Stimulated activated CD4-positive, alpha-beta T cell treated with anti-CD3 and anti-CD28 coated beads, Interleukin-12 subunit alpha, Interleukin-12 subunit beta, amount 100 ng/mL, for 4 hours (primary cell): ENCODE measurements at regions not wholly inside any gene's neighbourhood (a gene's known extent, or its start where the extent isn't known, plus 50 kb on each side); places are given as distances from the start of the nearest gene placed in this dataset.

Experiments
- DNase-seq: peaks from one replicate; pipeline ENCODE4 v3.0.0-alpha.2; 2020

DNA sequence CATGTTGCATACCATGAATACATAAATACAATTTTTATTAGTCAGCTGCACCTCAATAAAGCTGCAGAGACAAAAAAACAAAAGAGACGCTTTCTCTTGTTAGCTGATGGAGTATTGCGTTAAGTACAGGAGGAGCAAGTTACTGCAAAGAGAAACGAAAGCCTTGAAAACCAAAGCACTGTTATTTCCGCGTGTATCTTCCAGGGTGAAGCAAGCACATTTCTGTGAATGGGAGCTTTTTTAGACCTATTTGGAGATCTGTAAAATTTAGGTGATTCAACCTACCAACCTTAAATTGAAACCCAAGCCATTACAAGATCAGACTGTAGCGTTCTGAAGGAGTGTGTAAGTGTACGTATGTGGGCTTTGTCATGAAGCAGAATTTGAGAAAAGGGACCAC, 390.4 kb downstream of the SOX9 start:
- DNase-seq, result no peak

DNA sequence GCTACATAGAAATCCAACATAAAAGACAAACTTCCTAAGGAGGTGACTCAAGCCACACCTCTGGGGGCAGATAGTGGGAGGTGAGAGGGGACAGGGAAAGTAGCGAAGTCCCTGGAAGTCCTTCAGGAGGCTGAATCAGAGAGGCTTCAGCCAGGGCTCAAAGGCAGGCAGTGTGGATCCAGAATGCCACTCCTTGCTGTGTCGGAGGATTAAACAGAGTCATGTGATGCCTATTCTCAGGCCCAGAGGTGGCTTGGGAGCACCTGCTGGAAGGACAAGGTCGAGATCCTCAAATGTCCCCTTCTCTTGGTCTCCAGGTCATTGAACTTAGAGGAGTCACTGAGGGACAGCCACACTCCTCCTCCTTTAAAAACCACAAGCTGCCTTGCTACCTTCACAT, 391.1 kb downstream of the SOX9 start:
- DNase-seq, result no peak

DNA sequence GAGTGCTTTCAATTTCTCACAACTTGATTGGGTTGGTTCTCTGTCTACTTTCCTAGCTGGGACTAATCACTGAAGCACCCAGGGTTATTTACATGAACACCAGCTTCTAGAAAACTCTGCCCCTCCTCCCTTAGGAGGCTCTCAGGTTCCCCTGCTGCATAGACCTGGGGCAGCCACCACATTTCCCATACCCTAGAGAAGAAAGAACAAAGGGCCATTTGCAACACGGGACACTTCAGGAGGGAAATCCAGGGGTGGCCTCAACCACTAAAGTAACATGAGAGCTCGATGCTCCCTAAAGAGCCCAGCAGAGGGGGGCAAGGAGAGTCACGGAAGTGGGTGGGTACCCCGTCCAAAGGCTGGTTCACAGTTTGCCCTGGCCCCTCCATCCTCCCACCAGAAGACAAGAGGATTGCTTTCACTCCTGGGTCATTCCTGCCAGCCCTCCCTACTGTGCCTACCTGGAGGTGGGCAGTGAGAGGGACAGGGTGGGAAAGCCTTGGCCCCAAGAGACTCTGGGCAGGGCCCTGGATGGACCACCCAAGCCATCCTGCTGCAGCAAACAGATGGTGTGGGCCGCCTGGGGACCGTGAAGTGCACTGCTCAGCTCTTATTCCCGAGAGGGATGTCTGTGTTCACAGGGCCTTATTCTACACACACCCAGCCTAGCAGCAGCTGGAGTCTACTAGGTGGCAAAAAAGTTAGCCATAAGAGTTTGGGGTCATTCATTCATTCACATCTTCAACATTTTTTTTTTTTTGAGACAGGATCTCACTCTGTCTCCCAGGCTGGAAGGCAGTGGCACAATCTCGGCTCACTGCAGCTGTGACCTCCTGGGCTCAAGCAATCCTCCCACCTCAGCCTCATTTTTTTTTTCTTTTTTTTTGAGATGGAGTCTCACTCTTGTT, 392.1 kb downstream of the SOX9 start:
- DNase-seq, result no peak

DNA sequence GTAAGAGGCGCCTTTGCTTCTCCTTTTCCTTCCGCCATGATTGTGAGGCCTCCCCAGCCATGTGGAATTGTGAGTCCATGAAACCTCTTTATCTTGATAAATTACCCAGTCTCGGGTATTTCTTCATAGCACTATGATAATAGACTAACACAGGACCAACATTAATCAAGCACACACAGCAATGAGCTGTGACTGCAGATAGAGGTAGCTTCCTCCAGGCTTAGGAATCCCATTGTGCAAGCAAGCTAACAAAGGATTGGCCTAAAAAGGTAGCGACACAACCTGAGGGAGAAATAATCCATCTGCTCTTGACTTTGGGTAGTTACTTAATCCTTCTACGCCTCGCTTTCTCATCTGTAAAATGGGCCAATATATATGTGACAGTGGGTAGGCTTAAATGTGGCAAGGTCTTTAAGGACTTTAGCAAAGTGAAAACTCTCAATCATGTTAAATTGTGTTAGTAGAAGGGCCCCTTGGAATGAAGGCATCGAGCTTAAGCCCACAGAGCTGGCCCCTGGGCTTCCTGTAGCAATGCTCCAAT, 393.6 kb downstream of the SOX9 start:
- no peak for DNase-seq

DNA sequence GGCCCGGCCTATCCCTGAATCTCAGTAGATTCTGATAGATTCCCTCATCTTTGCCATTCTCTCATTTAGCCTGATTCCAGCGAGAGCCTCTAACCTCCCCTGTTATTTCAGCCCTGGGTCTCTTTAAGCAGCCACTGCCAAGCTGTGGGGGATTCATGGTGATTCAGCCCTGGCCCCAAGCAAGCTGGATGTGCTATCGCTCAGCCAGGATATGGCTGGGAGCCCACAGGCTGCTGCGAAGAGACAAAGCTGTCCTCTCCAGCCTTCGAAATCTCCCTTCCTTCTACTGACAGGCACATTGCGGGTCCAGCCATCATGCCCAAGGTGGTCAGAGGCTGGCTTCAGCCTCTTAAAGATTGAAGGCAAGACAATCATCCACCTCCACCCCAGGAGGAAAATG, 394.1 kb downstream of the SOX9 start:
- DNase-seq, result no peak

DNA sequence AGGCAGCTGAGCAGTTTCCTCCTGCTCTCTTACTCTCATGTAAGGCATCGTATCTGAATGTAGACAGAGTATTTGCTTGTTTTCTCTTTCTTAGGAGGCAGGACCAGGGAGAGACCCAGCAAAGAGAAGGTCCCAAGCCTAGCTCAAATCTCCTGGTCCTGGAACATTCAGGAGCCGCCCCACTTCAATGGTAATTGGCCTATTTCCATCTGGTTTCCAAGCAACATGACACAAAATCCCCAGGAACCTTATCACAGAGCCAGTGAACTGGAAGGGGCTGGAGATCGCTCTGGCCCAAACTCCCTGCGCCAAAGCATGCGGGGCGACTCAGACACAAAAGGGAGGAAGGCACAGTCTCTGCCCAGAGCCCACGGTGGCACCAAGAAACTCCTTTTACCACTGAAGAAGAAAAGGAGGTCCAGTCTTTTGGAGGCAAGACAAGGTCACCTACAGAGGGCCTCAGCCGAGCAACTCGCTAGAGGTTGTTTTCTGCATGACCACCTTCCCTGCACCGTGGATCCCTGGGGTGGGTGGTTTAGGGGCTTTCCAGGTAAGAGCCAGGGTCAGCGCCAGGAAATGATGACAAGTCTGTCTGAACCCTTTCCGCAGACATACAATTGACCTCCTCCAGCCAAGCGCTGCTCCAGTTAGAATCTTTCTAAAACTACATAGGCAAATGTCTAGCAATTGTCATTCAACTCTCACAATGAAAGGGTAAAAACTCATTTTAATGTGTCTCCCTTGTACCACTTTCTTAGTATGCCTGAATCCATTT, 394.7 kb downstream of the SOX9 start:
- DNase-seq, result no peak

DNA sequence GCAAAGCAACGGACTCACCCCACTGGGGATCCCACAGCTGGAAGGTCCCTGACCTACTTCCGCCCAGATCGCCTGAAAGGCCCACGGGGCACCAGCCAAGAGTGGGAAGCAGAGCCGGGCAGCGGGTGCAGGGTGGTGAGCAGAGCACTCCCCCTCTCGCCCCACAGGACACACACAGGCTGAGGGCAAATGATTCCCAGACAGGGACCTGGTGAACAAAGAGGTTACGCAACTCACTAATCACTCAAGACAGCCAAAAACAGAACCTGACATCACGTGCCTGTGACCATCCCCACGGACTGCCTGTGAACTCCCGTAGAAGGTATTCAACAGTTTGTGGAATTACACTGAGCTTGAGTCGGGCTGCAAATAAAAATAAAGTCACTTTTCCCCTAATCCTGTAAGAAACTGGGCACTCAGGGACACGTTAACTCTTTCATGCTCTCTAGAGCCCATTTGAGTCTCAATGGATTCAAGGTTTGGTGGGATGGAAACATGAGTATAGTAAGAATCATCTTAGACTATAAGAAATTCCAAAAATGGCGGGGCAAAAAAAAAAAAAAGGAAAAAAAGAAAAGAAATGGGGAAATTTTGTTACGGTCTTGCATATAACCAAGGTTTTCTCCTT, 396.1 kb downstream of the SOX9 start:
- no peak for DNase-seq

DNA sequence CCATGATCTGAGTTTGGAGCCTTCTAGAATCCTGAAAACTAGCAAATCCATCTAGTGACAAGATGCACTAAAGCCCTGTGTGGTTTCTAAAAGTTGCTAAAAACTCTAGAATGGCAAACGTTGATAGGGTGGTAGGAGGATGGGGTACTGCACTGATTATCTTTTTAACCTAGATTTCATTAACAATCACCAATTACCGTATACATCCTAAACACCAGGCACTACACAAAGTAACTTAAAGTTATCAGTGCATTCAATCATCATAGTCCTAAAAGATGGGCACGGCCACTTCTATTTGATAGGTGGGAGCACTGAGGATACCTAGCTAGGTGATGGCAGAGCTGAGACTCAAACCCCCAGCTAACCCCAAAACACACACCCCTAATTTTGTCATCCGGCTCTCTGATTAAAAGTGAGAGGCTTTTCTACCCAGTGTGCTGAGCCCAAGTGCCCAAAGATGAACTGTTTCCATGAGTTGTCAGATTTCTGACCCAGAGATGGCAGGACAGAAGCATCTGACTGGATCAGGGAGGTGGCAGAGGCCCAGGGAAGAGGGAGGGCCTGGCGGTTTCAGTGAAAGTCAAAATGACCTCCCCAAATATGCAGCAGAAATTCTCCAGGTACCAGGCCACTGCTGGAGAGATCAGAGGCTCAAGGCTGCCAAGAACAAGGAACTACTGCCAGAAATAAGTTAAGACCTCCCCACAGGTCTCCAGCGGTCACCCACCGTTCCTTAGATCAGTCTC, 396.8 kb downstream of the SOX9 start:
- DNase-seq, result no peak

DNA sequence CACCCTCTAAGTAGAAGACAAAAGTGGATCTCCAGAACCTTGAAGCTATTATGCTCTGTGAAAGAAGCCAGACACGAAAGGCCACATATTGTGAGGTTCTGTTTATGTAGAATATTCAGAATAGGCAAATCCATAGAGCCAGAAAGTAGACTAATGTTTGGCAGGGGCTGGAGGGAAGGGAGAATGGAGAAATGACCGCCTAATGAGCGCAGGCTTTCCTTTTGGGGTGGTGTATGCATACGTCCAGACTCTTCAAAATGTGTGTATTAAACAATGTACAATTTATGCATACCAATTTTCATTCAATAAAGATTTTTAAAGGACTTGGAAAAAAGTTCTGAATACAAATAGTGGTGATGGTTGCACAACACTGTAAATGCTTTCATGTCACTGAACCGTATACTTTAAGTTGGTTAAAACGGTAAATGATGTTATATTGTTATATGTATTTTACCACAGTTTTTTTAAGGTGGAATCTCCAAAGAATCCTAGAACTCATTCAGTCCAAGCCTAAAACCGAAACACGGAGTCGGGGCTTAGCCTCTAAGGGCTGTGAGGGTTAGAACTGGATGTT, 397.4 kb downstream of the SOX9 start:
- no peak for DNase-seq

DNA sequence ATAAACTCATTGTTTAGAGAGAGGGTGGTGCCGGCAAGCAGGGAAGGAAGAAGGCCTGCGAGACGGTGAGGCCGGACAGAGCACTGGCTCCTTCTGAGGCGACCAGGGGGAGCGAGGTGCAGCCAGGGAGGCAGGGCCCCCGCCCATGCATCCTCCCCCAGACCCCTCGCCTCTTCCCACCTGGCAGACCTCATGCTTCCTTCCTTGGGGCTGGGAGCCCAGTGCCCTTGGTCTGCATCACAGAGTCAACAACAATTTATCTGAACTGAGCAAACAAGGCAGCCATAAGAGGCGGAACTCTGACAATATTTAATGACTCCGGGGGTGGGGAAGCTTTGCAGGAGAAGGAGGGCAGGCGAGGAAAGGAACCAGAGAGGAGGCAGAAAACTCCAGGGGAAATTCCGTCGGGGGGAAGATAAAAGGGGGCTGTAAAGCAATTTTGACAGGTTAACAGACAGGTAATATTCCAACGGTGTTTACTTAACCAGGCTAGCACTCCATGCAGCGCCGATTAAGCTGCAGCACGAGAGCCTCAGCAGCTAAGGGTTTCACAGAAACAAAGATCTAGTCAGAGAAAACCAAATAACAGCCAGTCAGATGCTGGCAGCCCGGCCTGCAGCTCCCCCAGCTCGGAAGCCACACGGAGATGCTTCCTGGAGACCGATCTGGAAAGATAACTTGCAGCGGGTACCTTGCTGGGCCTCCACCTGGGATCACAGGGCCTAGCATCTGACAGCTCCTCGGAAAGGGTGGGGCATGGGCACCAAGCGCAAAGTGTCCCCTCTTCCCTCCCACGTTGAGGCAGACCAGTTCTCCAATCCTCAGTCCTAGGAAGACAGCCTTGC, 398.2 kb downstream of the SOX9 start:
- no peak for DNase-seq

DNA sequence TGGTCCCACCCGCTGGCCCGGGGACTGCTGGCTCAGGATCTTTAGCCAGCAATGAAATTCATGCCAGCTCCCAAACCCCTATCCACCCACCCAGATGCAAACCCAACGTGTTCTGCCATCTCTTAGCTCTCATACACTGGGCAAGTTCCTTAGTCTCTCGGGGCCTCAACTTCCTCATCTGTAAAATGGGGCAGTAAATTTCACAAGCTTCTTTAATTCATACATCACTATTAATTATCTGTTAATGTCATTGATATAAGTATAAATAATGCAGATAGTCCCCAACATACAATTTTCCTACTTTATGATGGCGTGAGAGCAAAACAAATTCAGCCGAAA, 398.7 kb downstream of the SOX9 start:
- no peak for DNase-seq

DNA sequence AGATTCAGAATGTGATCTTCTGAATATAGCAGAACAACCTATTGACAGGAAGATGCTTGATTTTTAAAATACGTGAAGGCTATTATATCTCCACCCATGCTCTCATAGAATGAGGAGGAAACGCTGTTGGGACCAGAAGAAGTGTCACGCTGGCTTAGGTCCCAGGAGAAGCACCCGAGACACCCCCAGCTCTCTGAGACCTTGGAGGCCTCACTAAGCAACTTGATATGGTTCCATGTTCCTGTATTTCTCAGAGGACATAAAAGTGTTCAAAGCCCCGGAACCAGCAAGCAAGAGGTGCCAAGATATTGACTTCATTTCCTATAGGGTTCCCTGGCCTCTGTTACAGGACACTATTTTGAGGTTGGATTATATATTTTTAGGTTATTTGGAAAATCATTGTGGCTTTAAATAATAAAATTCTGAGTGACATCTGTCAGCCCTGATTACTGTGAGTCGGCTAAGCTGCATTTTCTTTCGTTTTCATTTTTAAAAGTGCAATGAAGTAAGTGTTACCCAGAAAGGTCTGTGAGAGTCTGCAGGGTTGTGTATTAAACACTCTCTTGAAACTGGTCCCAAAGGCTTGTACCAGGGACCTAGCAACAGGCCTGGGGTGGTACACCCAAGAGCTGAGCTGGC, 400.0 kb downstream of the SOX9 start:
- no peak for DNase-seq

DNA sequence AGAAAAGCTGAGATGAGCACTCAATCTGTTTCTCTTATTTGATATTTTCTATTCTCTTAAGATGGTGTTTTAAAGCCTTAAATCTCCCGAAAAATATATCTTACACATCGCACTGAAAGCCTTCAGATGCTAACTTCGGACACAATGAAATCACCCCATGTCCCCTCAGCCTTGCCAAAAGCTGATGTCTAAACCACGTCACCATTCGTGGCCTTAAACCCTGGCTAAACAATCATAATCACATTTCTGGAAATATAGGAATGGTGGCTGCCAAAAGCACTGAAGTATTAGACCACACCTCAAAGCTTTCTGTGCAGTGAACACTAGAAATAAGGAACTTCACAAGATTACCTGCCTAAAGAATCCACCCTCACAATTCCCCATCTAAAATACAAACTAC, 402.7 kb downstream of the SOX9 start:
- no peak for DNase-seq

DNA sequence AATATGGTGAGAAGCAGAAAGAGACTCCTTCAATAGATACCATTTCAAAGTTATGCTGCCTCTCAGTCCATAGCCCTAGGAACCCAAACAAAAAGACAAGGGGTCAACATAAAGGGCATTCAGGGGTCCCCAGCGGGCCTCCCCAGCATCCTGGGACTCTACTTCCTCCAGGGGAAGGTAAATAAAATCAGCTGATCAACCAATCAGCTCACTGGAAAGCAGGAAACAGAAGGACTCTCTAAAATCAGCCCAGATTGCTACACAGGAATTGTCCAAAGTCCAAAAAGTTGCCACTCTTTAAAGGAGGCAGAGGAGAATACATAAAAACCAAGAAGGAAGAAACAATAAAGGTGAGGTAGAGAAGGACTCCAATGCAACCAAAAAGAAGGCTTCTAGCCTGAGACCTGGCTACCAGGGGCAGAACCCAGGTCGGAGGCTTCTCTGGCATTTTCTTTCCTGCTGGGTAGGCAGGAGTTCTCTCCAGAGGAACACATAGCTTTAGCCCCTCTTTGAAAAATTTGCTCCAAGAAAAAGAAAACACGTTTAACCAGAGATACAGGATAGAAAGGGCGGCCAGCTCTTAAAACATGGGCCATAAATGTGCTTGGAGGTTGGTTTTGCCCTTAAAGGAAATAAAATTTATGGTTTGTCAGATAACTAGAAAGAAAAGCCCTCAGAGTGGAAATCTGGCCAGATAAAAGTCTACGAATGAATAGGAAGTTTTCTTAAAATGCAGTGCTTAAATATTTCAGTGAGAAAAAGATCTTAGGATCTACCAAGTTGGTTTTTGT, 404.6 kb downstream of the SOX9 start:
- DNase-seq, result no peak

DNA sequence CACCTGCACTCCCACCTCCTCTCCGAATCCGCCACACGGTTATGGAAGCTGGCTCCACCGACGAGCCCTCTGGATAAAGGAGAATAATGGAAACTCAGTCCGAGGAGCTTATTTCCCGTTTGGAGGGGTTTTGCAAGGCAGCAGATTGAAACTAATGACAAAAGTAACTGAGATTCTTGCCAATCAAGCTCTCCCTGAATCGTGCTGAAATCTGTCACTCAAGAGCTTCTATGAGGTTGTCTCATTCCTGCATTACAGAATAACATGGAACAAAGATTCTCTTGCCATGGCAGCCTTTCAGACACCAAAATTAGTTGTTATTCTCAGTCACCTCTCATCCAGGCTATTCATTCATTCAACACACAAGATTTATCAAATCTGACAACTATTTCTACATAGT, 405.9 kb downstream of the SOX9 start:
- DNase-seq, result no peak

DNA sequence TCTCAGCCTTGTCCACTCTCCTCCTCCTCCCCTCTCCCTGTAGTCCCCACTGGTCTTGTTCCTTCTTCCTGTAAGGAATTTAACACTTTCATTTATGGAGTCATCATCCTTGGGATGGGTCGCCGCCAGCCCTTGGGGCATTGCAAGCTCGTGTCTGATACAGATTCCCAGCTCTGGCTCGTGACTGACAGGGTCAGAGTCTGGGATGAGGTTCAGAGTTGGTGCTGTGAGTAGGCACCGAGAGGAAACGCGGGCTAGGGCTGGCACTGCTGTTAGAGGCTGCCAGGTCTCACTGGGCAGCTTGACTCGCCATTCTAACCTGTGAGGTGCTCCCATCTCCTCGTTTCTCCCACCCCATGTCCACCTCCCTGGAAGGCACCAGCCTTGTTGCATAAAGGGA, 407.0 kb downstream of the SOX9 start:
- no peak for DNase-seq

DNA sequence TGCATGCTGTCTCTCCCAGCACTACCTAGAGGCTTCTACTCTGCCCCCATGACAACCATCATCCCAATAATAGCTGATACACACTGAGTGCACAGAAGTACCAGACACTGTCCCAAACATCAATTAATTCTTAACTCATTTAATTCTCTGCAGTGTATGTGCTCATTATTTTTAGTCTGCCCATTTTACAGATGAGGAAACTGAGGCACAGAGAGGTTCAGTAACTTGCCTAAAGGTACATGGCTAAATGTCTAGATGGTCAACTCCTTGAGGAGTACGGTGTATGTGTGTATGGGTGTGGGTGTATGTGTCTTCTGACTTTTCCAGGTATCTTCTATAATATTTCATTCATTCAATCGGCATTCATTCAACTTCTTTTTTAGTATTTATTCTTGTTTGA, 407.9 kb downstream of the SOX9 start:
- DNase-seq, result no peak

DNA sequence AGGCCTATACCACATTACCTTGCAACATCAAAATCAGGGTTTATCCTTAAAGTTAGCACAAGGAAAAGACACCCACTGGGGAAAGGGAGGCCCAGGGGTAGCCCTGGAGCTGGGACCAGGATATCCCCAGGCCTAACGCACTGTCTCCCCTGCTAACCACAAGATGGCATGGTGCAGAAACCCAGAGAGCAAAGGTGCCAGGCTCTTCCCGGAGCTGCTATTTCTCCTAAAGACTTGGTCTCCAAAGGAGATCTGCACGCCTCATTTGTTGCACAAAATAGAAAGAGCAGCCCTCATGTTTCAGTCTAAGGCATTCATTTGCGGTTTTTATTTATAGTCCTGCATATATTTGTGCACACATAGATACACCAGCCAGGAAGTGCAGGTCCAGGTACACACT, 408.6 kb downstream of the SOX9 start:
- no peak for DNase-seq

DNA sequence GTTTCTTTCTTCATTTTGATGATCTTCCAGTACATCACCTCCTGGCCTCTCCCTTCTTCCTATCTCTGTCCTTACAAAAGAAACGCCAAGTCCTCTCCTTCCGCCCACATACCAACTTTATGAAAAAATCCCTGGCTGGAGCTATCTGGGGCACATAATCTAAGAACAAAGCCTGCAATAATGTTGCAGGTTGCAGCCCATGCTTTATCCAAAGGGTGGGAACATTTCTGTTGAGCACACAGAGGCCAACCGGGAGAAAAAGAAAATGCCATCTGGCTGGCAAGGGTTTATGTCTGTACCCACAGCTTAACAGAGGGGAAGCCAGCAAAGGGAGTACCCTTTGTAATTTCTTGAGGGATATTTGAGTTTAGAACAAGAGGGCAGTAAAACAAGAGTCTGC, 409.6 kb downstream of the SOX9 start:
- DNase-seq, result no peak

DNA sequence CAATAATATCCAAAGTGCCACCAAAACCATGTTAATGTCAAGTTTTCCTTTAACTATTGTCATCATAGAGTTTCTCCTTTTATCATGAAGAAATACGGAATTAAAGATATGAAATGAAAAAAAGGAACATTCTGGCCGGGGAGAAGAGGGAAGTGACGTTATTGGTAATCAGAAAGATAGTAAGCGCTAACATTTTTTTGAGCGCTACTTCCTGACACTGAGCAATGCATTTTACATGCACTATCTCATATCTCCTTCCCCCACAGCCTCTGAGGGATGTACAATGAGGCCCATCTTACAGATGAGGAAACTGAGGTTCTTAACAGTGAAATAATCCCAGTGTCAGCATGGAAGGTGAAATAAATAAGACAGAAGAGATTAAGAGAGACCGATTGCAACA, 410.9 kb downstream of the SOX9 start:
- DNase-seq, result no peak
